H7 (cell line): ENCODE measurements at regions not wholly inside any gene's neighbourhood (a gene's known extent, or its start where the extent isn't known, plus 50 kb on each side); places are given as distances from the start of the nearest gene placed in this dataset.

Experiments
- DNase-seq: peaks from one replicate; pipeline ENCODE4 v3.0.0; 2012
- H3K27me3 ChIP-seq: 2 replicates; pipeline ENCODE4 v1.6.0; 2011; ENCODE audit warnings: mild to moderate bottlenecking, low read length; ENCODE audit not compliant: control insufficient read depth, insufficient read depth
- H3K36me3 ChIP-seq: replicated peaks from 2 replicates; pipeline ENCODE4 v1.5.1; 2011; ENCODE audit warnings: low read length; ENCODE audit not compliant: control insufficient read depth, insufficient read depth
- H3K4me3 ChIP-seq: 2 replicates; pipeline ENCODE4 v1.5.1; 2011; ENCODE audit warnings: low read depth, mild to moderate bottlenecking, control low read depth, low read length, moderate library complexity; ENCODE audit not compliant: insufficient read depth

DNA sequence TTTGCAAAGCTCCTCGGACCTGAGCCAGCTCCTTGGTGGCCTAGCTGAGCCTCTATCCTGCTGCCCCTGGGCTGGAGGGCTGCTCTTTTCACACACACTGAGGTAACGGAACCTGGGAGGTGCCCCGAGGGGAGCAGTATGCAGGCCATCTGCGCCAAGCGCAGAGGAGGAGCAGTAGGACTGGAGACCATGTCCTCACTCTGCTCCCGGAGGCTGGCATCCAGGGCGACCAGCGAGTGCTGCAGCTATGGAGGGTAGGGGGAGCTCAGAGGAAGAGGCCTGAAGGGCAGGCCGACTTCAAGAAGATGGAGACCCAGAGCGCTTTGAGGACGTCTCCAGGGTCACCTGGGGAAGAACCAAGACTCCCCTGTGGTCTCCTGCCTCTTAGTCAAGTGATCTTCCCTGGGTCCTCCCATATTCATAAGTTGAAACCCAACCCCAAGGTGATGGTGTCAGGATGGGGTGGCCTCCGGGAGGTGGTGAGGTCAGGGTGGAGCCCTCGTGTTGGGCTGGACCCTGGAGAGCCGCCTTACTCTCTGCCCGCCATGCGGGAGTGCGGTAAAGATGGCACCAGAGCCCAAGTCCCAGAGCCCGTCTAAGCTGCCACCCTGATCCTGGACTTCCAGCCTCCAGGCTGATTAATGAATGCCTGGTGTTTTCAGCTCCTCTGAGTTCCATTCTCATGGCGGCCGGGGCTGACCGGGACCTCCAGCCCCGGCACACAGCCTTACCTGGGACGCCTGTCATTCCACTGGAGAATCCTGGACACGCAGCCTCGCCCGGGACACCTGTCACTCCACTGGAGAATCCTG lies 160.7 kb downstream of the NDUFA10 start:
- Histone ChIP-seq H3K36me3 (no peaks in the 10 kb centered on the region), H3K4me3 (no peak overlapping the region), H3K27me3 (no peaks in the 10 kb centered on the region)
- no peak for DNase-seq

DNA sequence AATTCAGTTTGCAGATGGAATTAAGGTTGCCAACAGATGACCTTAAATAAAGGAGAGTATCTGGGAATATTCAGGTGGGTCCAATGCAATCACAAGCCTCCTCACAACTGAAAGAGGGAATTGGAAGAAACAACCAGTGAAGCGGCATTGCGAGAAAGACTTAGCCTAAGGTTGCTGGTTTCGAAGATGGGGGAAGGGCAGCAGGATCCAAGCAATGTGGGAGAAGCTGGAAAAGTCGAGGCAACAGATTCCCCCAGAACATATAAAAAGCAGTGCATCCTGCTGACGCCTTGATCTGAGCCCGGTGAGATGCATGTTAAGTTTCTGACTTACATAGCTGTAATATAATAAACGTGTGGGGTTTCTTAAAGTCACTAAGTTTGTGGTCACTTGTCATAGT lies 162.5 kb downstream of the NDUFA10 start:
- Histone ChIP-seq H3K4me3 (no peak overlapping the region), H3K27me3 (no peaks in the 10 kb centered on the region; the same call in 1 of the 2 replicates), H3K36me3 (no peaks in the 10 kb centered on the region)
- DNase-seq, result no peak

- DNase-seq, result no peak
- Histone ChIP-seq H3K27me3 (no peaks in the 10 kb centered on the region; the same call in 1 of the 2 replicates), H3K4me3 (no peak overlapping the region), H3K36me3 (no peaks in the 10 kb centered on the region)
Observed at GRCh38 chr2:239858179-239858578, 167.0 kb downstream of the NDUFA10 start.

- H3K36me3 ChIP-seq, result no peaks in the 10 kb centered on the region
- no peak overlapping the region for H3K4me3 ChIP-seq
- no peak for DNase-seq
- no peaks in the 10 kb centered on the region; the same call in 1 of the 2 replicates for H3K27me3 ChIP-seq
Observed at GRCh38 chr2:239857591-239857990, 167.6 kb downstream of the NDUFA10 start.

GRCh38 chr2:239856620-239857285 lies 168.4 kb downstream of the NDUFA10 start:
- DNase-seq, result no peak
- Histone ChIP-seq H3K4me3 (no peak overlapping the region), H3K36me3 (no peaks in the 10 kb centered on the region), H3K27me3 (no peaks in the 10 kb centered on the region; the same call in 1 of the 2 replicates)

DNA sequence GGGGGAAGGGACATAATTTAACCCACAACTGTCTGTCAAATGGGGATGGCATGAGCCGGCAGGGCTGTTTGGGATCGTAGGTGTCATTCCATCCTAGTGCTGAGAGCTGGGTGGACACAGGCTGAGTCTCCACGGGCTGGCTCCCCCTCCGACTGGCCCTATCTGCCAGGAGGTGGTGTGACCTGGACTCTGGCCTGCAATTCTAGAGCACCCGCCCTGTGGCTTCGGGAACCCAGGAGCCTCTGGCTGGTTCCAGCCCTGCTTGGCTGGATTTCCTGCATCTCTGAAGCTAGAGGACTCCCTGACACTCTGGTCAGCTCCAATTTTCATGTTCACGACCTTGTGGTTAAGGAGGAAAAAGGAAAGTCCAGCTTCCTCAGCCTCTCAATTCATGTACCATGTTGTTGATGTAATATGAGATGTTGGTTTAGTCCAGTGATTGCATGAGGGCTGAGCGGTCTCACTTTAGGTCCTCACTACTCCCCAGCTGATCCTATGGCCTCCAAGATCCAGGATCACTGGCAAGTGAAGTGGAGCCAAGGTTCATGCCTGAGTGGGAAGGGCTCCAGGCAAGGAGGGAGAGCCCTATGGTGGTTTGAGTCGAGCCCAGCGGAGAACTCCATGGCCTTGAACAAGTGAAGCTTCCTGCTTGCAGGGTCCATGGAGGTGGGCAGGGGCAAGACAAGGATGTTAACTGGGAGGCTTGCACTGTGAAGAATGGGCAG lies 169.1 kb downstream of the NDUFA10 start:
- DNase-seq, result no peak
- Histone ChIP-seq H3K4me3 (no peak overlapping the region), H3K27me3 (no peaks in the 10 kb centered on the region; the same call in 1 of the 2 replicates), H3K36me3 (no peaks in the 10 kb centered on the region)

GRCh38 chr2:239854596-239854995 lies 170.5 kb downstream of the NDUFA10 start:
- Histone ChIP-seq H3K36me3 (no peaks in the 10 kb centered on the region), H3K4me3 (no peak overlapping the region), H3K27me3 (no peaks in the 10 kb centered on the region; the same call in 1 of the 2 replicates)
- DNase-seq, result no peak

- Histone ChIP-seq H3K27me3 (no peaks in the 10 kb centered on the region; the same call in 1 of the 2 replicates), H3K4me3 (no peak overlapping the region), H3K36me3 (no peaks in the 10 kb centered on the region)
- DNase-seq, result no peak
Observed at GRCh38 chr2:239853706-239854327, 171.3 kb downstream of the NDUFA10 start.

GRCh38 chr2:239853121-239853520 lies 172.0 kb downstream of the NDUFA10 start:
- Histone ChIP-seq H3K27me3 (no peaks in the 10 kb centered on the region), H3K4me3 (no peak overlapping the region), H3K36me3 (no peaks in the 10 kb centered on the region)
- DNase-seq, result no peak

DNA sequence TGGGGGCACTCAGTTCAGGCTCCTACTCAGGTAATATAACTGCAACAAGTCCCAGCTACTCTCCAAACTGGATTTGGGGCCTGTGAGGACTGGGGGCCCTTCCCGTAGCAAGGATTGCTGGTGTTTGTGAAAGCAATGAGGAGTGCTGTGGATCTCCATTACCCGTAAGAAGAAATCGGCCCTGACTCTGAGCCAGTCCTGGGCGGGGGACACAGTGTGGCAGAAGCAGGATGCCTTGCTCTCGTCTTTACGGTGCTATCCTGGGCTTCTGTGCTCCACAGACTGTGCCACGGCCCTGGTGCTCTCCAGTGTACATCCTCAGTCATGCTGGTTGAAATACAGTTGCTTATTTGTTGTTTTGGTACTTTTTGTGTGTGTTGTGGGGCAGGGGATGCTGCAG lies 172.9 kb downstream of the NDUFA10 start:
- DNase-seq, result no peak
- Histone ChIP-seq H3K36me3 (no peaks in the 10 kb centered on the region), H3K27me3 (no peaks in the 10 kb centered on the region), H3K4me3 (no peak overlapping the region)

GRCh38 chr2:239846789-239847676 lies 178.1 kb downstream of the NDUFA10 start:
- Histone ChIP-seq H3K4me3 (no peak overlapping the region), H3K36me3 (no peaks in the 10 kb centered on the region), H3K27me3 (no peaks in the 10 kb centered on the region)
- DNase-seq, result no peak

DNA sequence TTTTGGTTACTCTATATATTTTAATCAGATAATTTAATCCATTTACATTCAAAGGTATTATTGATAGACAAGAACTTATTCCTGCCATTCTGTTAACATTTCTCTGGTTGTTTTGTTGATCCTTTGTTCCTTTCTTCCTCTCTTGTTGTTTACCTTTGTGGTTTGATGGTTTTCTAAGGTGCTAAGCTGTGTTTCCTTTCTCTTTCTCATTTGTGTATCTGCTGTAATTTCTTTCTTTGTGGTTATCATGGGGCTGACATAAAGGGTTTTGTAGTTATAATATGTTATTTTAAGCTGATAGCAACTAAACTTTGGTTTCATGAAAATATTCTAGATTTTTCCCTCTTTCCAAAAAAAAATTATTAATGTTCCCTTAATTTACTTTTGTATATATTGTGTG lies 179.2 kb downstream of the NDUFA10 start:
- H3K27me3 ChIP-seq, result no peaks in the 10 kb centered on the region
- no peak for DNase-seq
- no peaks in the 10 kb centered on the region for H3K36me3 ChIP-seq
- no peak overlapping the region for H3K4me3 ChIP-seq

DNA sequence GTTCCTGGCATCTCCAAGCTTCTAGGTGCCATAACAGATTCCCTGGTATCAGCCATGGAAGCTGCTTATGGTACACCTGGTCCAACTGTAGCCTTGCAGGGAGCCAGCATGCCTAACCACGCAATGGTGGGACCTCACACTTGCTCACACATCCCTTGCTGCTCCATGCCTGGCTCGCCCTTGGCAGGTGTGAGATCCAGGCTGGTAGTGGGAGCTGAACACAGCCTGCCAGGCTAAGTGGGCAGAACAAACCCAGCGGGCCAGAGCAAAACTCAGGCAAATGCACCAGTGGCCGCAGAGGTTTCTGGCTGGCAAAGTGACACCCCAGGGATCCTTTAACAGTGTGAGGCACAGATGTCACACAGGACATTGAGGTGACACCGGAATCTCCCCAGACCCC lies 185.8 kb downstream of the NDUFA10 start:
- no peaks in the 10 kb centered on the region for H3K27me3 ChIP-seq
- no peak overlapping the region for H3K4me3 ChIP-seq
- no peaks in the 10 kb centered on the region for H3K36me3 ChIP-seq
- no peak for DNase-seq
